SK-N-MC (cell line): ENCODE measurements at regions not wholly inside any gene's neighbourhood (a gene's known extent, or its start where the extent isn't known, plus 50 kb on each side); places are given as distances from the start of the nearest gene placed in this dataset.
"Not testable (repeated sequence)": the region's sequence is repeated elsewhere in the genome, so short reads cannot be mapped to it uniquely, and the experiment has no call there.

Experiments
- DNase-seq: peaks from one replicate; pipeline ENCODE4 v3.0.0-alpha.2; 2011; ENCODE audit warnings: low read depth, low spot score
- H3K27ac ChIP-seq: fragments of 200-600 bp; sonication (generic); 2 replicates; pipeline ENCODE4 v1.5.1; 2016; ENCODE audit warnings: mixed run types
- H3K36me3 ChIP-seq: fragments of 200-600 bp; sonication (generic); 2 replicates; pipeline ENCODE4 v1.6.1; 2017; ENCODE audit warnings: antibody characterized with exemption, low read length, mixed read lengths; ENCODE audit not compliant: insufficient read depth
- H3K4me3 ChIP-seq: fragments of 200-600 bp; sonication (generic); 2 replicates; pipeline ENCODE4 v1.5.1; 2016
- H3K9ac ChIP-seq: fragments of 200-600 bp; sonication (generic); 2 replicates; pipeline ENCODE4 v1.8.0; 2017; ENCODE audit warnings: mixed run types, mixed read lengths; ENCODE audit not compliant: insufficient read length
- H3K9me3 ChIP-seq: fragments of 200-600 bp; sonication (generic); 2 replicates; pipeline ENCODE4 v1.6.1; 2017; ENCODE audit warnings: low read depth, mild to moderate bottlenecking, antibody characterized with exemption, low read length, moderate library complexity, mixed read lengths
- EZH2 ChIP-seq: fragments of 200-600 bp; sonication (generic); IDR thresholded peaks from one replicate; pipeline ENCODE4 v1.6.1; 2017; ENCODE audit warnings: antibody characterized with exemption
- FOXP2 ChIP-seq: optimal IDR thresholded peaks from 2 replicates; pipeline ENCODE3; 2011; ENCODE audit warnings: mild to moderate bottlenecking, moderate library complexity; ENCODE audit not compliant: insufficient read depth; ENCODE audit errors: extremely low read length, control extremely low read depth
- POLR2AphosphoS5 ChIP-seq: IDR thresholded peaks from 2 replicates; pipeline ENCODE4 v1.6.1; 2012; ENCODE audit warnings: mild to moderate bottlenecking, low read depth, low read length, borderline replicate concordance

- Histone ChIP-seq H3K9me3 (no peaks in the 10 kb centered on the region), H3K27ac (no peak overlapping the region), H3K9ac (no peak overlapping the region), H3K4me3 (no peak overlapping the region), H3K36me3 (no peaks in the 10 kb centered on the region)
- TF ChIP-seq EZH2 (no peak), POLR2AphosphoS5 (no peak), FOXP2 (no peak)
- DNase-seq = no peak
These were observed 90.2 kb upstream of the UXS1 start for GRCh38 chr2:106284255-106284654.

GRCh38 chr2:106283228-106284152 is 89.4 kb upstream of the UXS1 start:
- not testable (repeated sequence) for H3K9ac ChIP-seq, H3K9me3 ChIP-seq, H3K36me3 ChIP-seq, H3K27ac ChIP-seq, DNase-seq, H3K4me3 ChIP-seq

- H3K36me3 ChIP-seq = no peaks in the 10 kb centered on the region
- no peaks in the 10 kb centered on the region for H3K9me3 ChIP-seq
- H3K9ac ChIP-seq = no peak overlapping the region
- no peak overlapping the region for H3K27ac ChIP-seq
- no peak for DNase-seq
- no peak overlapping the region for H3K4me3 ChIP-seq
- no peak for TF ChIP-seq EZH2
- TF ChIP-seq FOXP2 = no peak
- no peak for TF ChIP-seq POLR2AphosphoS5
These were observed 88.5 kb upstream of the UXS1 start for GRCh38 chr2:106282462-106283170.

GRCh38 chr2:106281907-106282430 is 87.9 kb upstream of the UXS1 start:
- H3K9me3 ChIP-seq, H3K4me3 ChIP-seq, H3K9ac ChIP-seq, DNase-seq, H3K27ac ChIP-seq, H3K36me3 ChIP-seq: not testable (repeated sequence)

- Histone ChIP-seq H3K27ac (no peak overlapping the region), H3K36me3 (no peaks in the 10 kb centered on the region), H3K9ac (no peak overlapping the region), H3K4me3 (no peak overlapping the region), H3K9me3 (no peaks in the 10 kb centered on the region)
- DNase-seq = no peak
- no peak for TF ChIP-seq EZH2
- TF ChIP-seq POLR2AphosphoS5 = no peak
- TF ChIP-seq FOXP2 = no peak
These were observed 86.8 kb upstream of the UXS1 start for GRCh38 chr2:106280722-106281446.

- H3K9ac ChIP-seq = no peak overlapping the region
- no peak for DNase-seq
- TF ChIP-seq POLR2AphosphoS5 (no peak), EZH2 (no peak), FOXP2 (no peak)
- H3K9me3 ChIP-seq = no peaks in the 10 kb centered on the region
- no peak overlapping the region for H3K27ac ChIP-seq
- no peaks in the 10 kb centered on the region for H3K36me3 ChIP-seq
- H3K4me3 ChIP-seq = no peak overlapping the region
These were observed 86.1 kb upstream of the UXS1 start for GRCh38 chr2:106280224-106280623.

- H3K4me3 ChIP-seq = peak overlapping the region; percentile 4; the same call in 1 of the 2 replicates
- no peaks in the 10 kb centered on the region for H3K9me3 ChIP-seq
- no peak for DNase-seq
- no peaks in the 10 kb centered on the region for H3K36me3 ChIP-seq
- TF ChIP-seq EZH2 (no peak), POLR2AphosphoS5 (no peak), FOXP2 (no peak)
- no peak overlapping the region for H3K9ac ChIP-seq
- peak overlapping the region; percentile 27 for H3K27ac ChIP-seq
These were observed 84.2 kb upstream of the UXS1 start for GRCh38 chr2:106278112-106278876.

- H3K36me3 ChIP-seq = no peaks in the 10 kb centered on the region
- H3K9ac ChIP-seq = no peak overlapping the region
- H3K4me3 ChIP-seq = no peak overlapping the region
- H3K27ac ChIP-seq = no peak overlapping the region
- H3K9me3 ChIP-seq = no peaks in the 10 kb centered on the region
- DNase-seq = no peak
- TF ChIP-seq POLR2AphosphoS5 (no peak), FOXP2 (no peak), EZH2 (no peak)
These were observed 83.3 kb upstream of the UXS1 start for GRCh38 chr2:106277426-106277825.
